HEK293T (cell line): ENCODE measurements at regions not wholly inside any gene's neighbourhood (a gene's known extent, or its start where the extent isn't known, plus 50 kb on each side); places are given as distances from the start of the nearest gene placed in this dataset.

Experiments
- CTBP1 ChIP-seq: fragments of 450-650 bp; IDR thresholded peaks from 2 replicates; pipeline ENCODE4 v1.6.1; 2016; ENCODE audit warnings: borderline replicate concordance
- ELF4 ChIP-seq: fragments of 450-650 bp; IDR thresholded peaks from 2 replicates; pipeline ENCODE4 v1.6.1; 2017; ENCODE audit warnings: antibody characterized with exemption
- FOXA1 ChIP-seq: fragments of 450-650 bp; IDR thresholded peaks from 2 replicates; pipeline ENCODE4 v1.6.1; 2016; ENCODE audit warnings: mild to moderate bottlenecking
- FOXM1 ChIP-seq: fragments of 450-650 bp; IDR thresholded peaks from 2 replicates; pipeline ENCODE4 v1.6.1; 2017; ENCODE audit warnings: mild to moderate bottlenecking, borderline replicate concordance
- HDGF ChIP-seq: fragments of 450-650 bp; IDR thresholded peaks from 2 replicates; pipeline ENCODE4 v1.6.1; 2017; ENCODE audit warnings: antibody characterized with exemption, borderline replicate concordance
- NFRKB ChIP-seq: fragments of 450-650 bp; IDR thresholded peaks from 2 replicates; pipeline ENCODE4 v1.6.1; 2016; ENCODE audit warnings: mild to moderate bottlenecking, moderate library complexity
- PKNOX1 ChIP-seq: fragments of 450-650 bp; IDR thresholded peaks from 2 replicates; pipeline ENCODE4 v1.6.1; 2016
- SP1 ChIP-seq: fragments of 450-650 bp; IDR thresholded peaks from 2 replicates; pipeline ENCODE4 v1.6.1; 2017
- SUZ12 ChIP-seq: fragments of 450-650 bp; IDR thresholded peaks from 2 replicates; pipeline ENCODE4 v1.6.1; 2016; ENCODE audit warnings: mild to moderate bottlenecking
- ZNF384 ChIP-seq: fragments of 450-650 bp; IDR thresholded peaks from 2 replicates; pipeline ENCODE4 v1.6.1; 2016

GRCh38 chr12:11969437-11970154 lies 101.1 kb upstream of the BCL2L14 start:
- no peak for TF ChIP-seq SP1
- TF ChIP-seq HDGF: no peak
- no peak for TF ChIP-seq ELF4
- TF ChIP-seq CTBP1: no peak
- no peak for TF ChIP-seq ZNF384
- no peak for TF ChIP-seq SUZ12
- TF ChIP-seq PKNOX1: no peak
- TF ChIP-seq NFRKB: no peak
- no peak for TF ChIP-seq FOXA1
- TF ChIP-seq FOXM1: no peak
